Ovary (tissue), 7 donors: ENCODE measurements at regions not wholly inside any gene's neighbourhood (a gene's known extent, or its start where the extent isn't known, plus 50 kb on each side); places are given as distances from the start of the nearest gene placed in this dataset.
"Not testable (repeated sequence)": the region's sequence is repeated elsewhere in the genome, so short reads cannot be mapped to it uniquely, and the experiment has no call there.

Source experiments
- DNase-seq, 5 donors: peaks; one replicate each; pipeline ENCODE4 v3.0.0-alpha.2; 2019 to 2020
- H3K27ac ChIP-seq, 2 donors: fragments of 200-600 bp; one replicate each; pipeline versions ENCODE4 v1.5.1 to v1.8.0; 2019 to 2022
- H3K27me3 ChIP-seq: fragments of 200-600 bp; one replicate; pipeline ENCODE4 v1.8.0; 2022
- H3K36me3 ChIP-seq: fragments of 200-600 bp; sonication (generic); one replicate; pipeline ENCODE4 v1.5.1; 2019
- H3K4me1 ChIP-seq: one replicate; pipeline ENCODE4 v1.8.1; 2013; ENCODE audit warnings: mild to moderate bottlenecking, moderate library complexity; ENCODE audit not compliant: insufficient read depth
- H3K4me3 ChIP-seq: fragments of 200-600 bp; sonication (generic); one replicate; pipeline ENCODE4 v1.5.1; 2017
- H3K9me3 ChIP-seq, 2 donors: fragments of 200-600 bp in 1 of 2; sonication (generic) in 1 of 2; one replicate each; pipeline versions ENCODE4 v1.5.1 to v1.8.1; 2013 to 2019; ENCODE audit warnings: mild to moderate bottlenecking in 1 of 2, moderate library complexity in 1 of 2
- EP300 ChIP-seq: sonication (generic); formaldehyde crosslinking; IDR thresholded peaks from one replicate; pipeline ENCODE4 v1.6.1; 2017; ENCODE audit warnings: antibody characterized with exemption
- POLR2A ChIP-seq: fragments of 450-650 bp; IDR thresholded peaks from one replicate; pipeline ENCODE4 v1.6.1; 2017; ENCODE audit warnings: antibody characterized with exemption, mild to moderate bottlenecking, moderate library complexity
- WGBS, 3 donors: extraction: QIAGEN DNeasy Blood & Tissue Kit in 1 of 3; methylation state at CpG; one replicate each; pipeline versions ENCODE4 v1.1.5 to v1.1.7; 2013 to 2017; 5-methylcytosine and 5-hydroxymethylcytosine counted together
- intact Hi-C, 4 donors: fragments of 100-400 bp; cut with DNase I; formaldehyde crosslinking; loops; one replicate each; pipeline versions ENCODE4 v1.11.0 to v1.15.1; 2022 to 2023
- TF ChIP-seq, protein P1 (sequence below), 3 donors: fragments of 450-650 bp in 2 of 3; fragments of 200-600 bp in 1 of 3; IDR thresholded peaks; one replicate each; pipeline versions ENCODE4 v1.5.1 to v1.8.0; 2016 to 2022; ENCODE audit warnings: antibody characterized with exemption in 3 of 3, mild to moderate bottlenecking in 1 of 3
- donor health status: DM: no; HTN: no; CAD: no; lungs with moderate emphysema.
- donor health status: DM: no; HTN: no; CAD: no.
- donor health status: Bipolar disorder and iron deficiency.
- donor health status: DM: no; HTN: no; CAD: no.
- donor health status: DM: yes; HTN: yes; CAD: no.

DNA sequence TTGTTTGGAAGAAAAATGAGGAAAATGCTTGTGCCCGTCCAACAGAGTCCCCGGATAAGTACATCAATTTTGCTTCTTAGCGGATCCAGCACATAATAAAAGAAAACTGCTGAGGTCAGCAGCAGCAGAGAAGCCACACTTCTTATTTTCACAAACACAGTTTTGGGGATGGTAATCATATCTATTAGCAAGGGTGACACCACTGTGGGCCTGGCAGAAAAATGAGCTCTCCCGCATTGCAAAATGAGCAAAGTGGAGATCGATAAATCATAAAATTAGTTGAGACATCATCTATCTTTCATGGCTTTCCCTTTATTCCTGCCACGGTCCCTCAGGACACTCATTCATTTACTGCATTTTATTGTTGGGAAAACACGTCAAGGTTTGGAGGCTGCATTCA is 186.4 kb downstream of the NPIPA7 start:
- H3K36me3 ChIP-seq, intact Hi-C loops, H3K4me3 ChIP-seq, H3K27me3 ChIP-seq, H3K27ac ChIP-seq, H3K4me1 ChIP-seq, DNase-seq, H3K9me3 ChIP-seq: not testable (repeated sequence)
- WGBS, 3 donors: no CpG with 5 or more reads among the region's 7 CpGs

DNA sequence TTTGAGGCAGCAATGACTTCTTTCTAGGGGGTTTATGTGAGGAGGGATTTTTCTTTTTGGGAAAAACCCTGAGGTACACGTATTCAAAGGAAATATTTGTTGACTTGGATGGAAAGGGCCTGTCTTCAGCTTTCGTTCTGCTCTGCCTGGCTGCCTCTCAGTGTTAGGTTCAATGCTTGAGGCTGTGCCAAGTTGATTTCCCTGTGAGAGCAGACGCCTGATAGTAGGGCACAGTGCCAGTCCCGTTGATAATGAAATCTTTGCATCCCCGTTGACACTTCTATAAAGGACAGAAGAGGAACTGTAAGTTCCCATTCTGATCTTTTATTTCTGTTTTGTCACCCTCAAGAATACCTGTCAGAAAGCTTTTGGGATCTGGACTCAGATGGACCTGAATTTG is 191.1 kb downstream of the NPIPA7 start:
- intact Hi-C loops, H3K27me3 ChIP-seq, H3K4me1 ChIP-seq, H3K27ac ChIP-seq, H3K9me3 ChIP-seq, H3K4me3 ChIP-seq, DNase-seq, H3K36me3 ChIP-seq: not testable (repeated sequence)
- WGBS, 3 donors: 4 to 18% (median 11%) methylated on average over 5 of the region's 5 CpGs

DNA sequence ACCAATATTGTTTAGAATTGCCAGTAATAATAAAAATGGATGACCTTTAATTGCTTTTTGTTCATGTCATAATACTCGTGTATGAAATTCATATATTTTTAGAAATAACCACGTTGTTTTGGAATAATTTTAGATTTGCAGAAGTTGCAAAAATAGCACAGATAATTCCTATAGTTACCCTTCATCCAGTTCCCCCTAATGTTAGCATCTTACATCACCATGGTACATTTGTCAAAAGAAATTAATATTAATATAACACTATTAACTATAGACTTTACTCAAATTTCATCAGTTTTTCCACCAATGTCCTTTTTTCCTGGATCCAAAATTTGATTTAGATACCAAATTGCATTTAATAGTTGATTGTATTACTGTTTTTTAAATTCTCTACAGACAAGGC is 191.9 kb downstream of the NPIPA7 start:
- H3K27me3 ChIP-seq, H3K27ac ChIP-seq, H3K4me3 ChIP-seq, intact Hi-C loops, DNase-seq, H3K4me1 ChIP-seq, H3K36me3 ChIP-seq, H3K9me3 ChIP-seq: not testable (repeated sequence)
- 29 to 63% (median 37%) methylated on average over 2 of the region's 2 CpGs for WGBS, 3 donors

DNA sequence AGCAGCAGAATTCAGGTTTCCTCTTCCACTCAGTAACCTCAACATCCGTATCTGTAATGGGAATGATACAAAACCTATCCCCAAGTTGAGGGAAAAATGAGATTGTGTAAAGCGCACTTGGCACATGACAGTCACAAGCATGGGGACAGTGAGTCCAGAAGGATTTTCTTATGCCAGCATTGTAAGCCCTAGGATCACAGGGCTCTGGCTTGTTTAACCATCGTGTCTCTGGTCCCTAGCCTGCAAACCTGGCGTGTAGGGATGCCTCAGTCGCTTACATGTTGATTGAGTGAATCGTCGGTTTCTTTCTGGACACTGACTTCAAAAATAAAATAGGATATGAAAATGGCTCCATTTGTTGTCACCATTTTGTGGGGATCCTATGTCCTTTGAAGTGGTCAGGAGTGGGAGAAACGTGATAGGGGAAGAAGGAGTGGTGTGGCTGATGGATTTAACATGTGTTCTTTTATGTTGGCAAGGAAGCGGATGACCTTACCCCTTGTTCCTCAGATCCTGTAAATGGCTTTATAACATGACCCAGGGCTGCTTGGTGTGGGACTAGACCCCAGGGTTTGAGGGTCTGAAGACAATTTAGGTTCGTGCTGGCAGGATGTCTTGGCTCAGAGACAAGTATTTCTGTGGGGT is 193.3 kb downstream of the NPIPA7 start:
- H3K4me3 ChIP-seq, H3K27me3 ChIP-seq, H3K9me3 ChIP-seq, H3K4me1 ChIP-seq, H3K36me3 ChIP-seq, DNase-seq, H3K27ac ChIP-seq, intact Hi-C loops: not testable (repeated sequence)
- WGBS, 3 donors: 69 to 100% (median 72%) methylated on average over 1 to 8 of the region's 10 CpGs

DNA sequence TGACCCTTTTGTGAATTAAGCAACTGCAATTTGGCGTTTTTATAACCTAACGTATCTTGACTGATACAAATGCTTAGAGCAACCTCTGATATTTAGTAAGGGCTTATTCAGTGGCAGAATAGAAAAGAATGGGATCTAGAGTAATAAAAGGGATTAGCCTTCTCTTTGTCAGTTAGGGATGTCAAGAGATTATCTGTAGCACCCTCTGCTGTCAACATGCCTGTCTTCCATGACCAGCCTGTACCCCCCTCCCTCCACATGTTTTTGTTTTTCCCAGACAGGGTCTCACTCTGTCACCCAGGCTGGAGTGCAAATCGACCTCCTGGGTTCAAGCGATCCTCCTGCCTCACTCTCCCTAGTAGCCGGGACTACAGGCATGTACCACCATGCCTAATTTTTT is 198.1 kb downstream of the NPIPA7 start:
- H3K4me1 ChIP-seq, intact Hi-C loops, H3K36me3 ChIP-seq, DNase-seq, H3K9me3 ChIP-seq, H3K27me3 ChIP-seq, H3K27ac ChIP-seq, H3K4me3 ChIP-seq: not testable (repeated sequence)
- 58 to 60% (median 58%) methylated on average over 5 of the region's 5 CpGs for WGBS, 3 donors

DNA sequence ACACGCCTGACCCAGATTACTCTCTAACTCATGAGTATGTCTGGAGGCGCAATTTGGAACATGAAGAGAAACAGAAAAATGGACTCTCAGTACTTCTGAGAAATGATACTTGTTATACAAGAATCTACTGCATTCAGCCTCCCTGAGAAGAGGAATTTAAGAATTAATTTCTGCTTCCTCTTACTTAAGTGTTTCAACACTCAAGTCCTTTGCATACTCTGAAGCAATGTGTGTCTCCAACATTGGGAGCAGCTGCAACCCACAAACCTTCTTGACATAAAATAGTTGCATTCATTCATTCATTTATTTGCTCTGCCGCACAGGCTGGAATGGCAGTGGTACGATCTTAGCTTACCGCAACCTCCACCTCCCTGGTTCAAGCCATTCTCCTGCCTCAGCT is 199.8 kb downstream of the NPIPA7 start:
- TF ChIP-seq, protein P1, sequence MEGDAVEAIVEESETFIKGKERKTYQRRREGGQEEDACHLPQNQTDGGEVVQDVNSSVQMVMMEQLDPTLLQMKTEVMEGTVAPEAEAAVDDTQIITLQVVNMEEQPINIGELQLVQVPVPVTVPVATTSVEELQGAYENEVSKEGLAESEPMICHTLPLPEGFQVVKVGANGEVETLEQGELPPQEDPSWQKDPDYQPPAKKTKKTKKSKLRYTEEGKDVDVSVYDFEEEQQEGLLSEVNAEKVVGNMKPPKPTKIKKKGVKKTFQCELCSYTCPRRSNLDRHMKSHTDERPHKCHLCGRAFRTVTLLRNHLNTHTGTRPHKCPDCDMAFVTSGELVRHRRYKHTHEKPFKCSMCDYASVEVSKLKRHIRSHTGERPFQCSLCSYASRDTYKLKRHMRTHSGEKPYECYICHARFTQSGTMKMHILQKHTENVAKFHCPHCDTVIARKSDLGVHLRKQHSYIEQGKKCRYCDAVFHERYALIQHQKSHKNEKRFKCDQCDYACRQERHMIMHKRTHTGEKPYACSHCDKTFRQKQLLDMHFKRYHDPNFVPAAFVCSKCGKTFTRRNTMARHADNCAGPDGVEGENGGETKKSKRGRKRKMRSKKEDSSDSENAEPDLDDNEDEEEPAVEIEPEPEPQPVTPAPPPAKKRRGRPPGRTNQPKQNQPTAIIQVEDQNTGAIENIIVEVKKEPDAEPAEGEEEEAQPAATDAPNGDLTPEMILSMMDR (IDR thresholded peaks at IDR 0.05): no peak
- TF ChIP-seq EP300: no peak
- TF ChIP-seq POLR2A: no peak
- WGBS, 3 donors: 90 to 93% (median 92%) methylated on average over 5 of the region's 5 CpGs

DNA sequence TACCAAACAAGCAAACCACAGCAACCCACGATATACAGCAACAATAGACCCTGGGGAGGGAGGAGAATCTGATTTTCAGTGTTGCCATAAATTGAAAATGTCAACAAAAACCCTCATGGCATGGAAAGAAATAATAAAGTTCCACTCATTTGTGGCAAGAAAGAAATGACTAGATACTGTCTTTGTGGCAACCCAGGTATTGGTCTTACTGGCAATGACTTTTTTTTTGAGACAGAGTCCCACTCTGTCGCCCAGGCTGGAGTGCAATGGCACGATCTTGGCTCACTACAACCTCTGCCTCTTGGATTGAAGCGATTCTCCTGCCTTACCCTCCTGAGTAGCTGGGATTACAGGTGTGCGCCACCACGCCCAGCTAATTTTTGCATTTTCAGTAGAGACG is 204.0 kb downstream of the NPIPA7 start:
- intact Hi-C loops, DNase-seq, H3K36me3 ChIP-seq, H3K4me1 ChIP-seq, H3K27me3 ChIP-seq, H3K4me3 ChIP-seq, H3K27ac ChIP-seq, H3K9me3 ChIP-seq: not testable (repeated sequence)
- 84 to 89% (median 85%) methylated on average over 7 of the region's 7 CpGs for WGBS, 3 donors

More for the DNA sequence above, 199.8 kb downstream of the NPIPA7 start:
- intact Hi-C loops: no loop called here
- H3K9me3 ChIP-seq: no peaks in the 10 kb centered on the region
- H3K4me1 ChIP-seq: no peaks in the 10 kb centered on the region
- no peaks in the 10 kb centered on the region for H3K27me3 ChIP-seq
- H3K4me3 ChIP-seq: no peak overlapping the region
- H3K36me3 ChIP-seq: no peaks in the 10 kb centered on the region
- no peak for DNase-seq
- H3K27ac ChIP-seq: no peak overlapping the region

DNA sequence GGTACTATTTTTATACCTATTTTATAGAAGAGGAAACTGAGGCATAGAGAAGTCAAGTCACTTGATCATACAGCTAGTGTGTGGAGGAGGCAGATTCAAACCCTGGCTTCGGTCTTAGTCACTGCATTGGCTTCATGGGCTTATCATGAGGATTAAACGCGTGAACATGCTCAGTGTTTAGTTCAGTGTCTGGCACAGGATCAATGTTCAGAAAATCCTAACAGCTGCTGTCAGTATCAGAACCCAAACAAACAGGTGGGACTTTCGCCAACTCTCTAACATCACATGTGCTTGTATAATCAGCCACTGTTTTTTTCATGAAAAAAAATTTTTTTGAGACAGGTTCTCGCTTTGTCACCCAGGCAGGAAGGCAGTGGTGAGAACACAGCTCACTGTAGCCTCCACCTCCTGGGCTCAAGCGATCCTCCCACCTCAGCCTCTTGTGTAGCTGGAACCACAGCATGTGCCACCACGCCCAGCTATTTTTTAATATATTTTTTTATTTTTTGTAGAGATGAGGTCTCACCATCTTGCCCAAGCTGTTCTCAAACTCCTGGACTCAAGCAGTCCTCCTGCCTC is 207.2 kb downstream of the NPIPA7 start:
- DNase-seq, intact Hi-C loops, H3K4me1 ChIP-seq, H3K4me3 ChIP-seq, H3K27ac ChIP-seq, H3K36me3 ChIP-seq, H3K9me3 ChIP-seq, H3K27me3 ChIP-seq: not testable (repeated sequence)
- 32 to 52% (median 33%) methylated on average over 6 of the region's 7 CpGs for WGBS, 3 donors

DNA sequence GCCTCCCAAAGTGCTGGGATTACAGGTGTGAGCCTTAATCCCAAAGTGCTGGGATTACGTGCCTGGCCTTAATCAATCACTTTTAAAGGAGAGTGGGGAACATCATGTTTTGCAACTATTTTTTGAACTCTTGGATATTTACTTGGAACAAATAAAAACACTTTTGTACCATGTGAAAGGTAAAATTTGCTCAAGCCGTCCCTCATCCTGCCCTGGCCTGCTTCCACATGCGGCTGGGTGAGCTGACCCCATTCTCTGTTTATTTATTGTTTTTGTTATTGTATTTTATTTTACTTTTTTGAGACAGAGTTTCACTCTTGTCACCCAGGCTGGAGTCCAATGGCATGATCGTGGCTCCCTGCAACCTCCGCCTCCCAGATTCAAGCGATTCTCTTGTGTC is 208.0 kb downstream of the NPIPA7 start:
- H3K9me3 ChIP-seq, H3K36me3 ChIP-seq, H3K27ac ChIP-seq, intact Hi-C loops, DNase-seq, H3K4me3 ChIP-seq, H3K27me3 ChIP-seq, H3K4me1 ChIP-seq: not testable (repeated sequence)
- WGBS, 3 donors: 76 to 84% (median 84%) methylated on average over 4 to 6 of the region's 6 CpGs

DNA sequence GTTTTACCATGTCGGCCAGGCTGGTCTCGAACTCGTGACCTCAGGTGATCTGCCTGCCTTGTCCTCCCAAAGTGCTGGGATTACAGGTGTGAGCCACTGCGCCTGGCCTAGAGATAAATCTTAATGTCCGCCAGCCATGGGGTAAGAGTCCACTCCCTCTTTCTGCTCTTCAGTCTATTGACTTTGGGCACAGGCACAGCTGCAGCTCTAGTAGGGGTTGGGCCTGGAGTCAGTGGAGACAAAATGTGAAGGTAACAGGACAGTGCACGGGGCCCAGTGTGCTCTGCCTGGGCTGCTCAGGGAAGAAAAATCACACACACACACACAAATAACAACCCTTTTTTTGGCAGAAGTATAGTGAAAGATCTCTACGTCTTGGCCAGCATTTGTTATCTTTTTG is 209.5 kb downstream of the NPIPA7 start:
- WGBS, 3 donors: 68 to 78% (median 69%) methylated on average over 7 of the region's 7 CpGs
- H3K4me3 ChIP-seq, intact Hi-C loops, H3K4me1 ChIP-seq, H3K9me3 ChIP-seq, H3K36me3 ChIP-seq, DNase-seq, H3K27ac ChIP-seq, H3K27me3 ChIP-seq: not testable (repeated sequence)

DNA sequence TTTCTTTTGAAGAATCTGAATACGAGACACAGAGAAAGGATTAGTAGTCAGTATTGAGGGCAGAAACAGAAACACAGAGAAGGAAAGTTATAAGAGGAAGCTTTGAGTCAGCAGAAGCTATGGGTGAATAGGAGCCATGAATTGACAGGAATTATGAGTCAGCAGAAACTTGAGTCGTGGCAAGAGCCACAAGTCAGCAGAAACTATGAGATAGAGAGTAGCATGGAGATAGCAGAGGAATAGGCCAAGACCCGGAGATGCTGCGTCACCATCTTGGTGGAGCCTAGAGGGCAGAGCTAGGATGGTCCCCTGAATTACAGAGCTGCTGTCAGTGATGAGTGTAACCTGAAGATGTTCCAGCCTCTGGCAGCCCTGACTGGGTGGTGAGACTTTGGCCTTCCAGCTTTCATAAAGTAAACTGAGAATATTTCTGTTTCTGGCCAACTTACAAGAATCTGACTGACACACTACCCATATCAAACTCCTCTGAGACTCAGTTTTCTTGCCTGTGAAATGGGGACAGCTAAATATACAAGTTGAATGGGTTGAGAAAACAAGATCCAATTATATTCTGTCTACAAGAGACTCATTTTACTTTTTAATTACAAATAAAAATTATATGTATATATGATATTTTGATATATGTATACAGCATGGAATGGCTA is 211.8 kb downstream of the NPIPA7 start:
- H3K4me3 ChIP-seq, DNase-seq, H3K27me3 ChIP-seq, H3K9me3 ChIP-seq, intact Hi-C loops, H3K36me3 ChIP-seq, H3K27ac ChIP-seq, H3K4me1 ChIP-seq: not testable (repeated sequence)
- WGBS, 3 donors: 0 to 29% (median 25%) methylated on average over 1 to 2 of the region's 4 CpGs
